Hematopoietic multipotent progenitor cell treated with erythropoietin and hydrocortisone succinate and interleukin-3 and kit ligand, for 17 days (in vitro differentiated cells): ENCODE measurements at regions not wholly inside any gene's neighbourhood (a gene's known extent, or its start where the extent isn't known, plus 50 kb on each side); places are given as distances from the start of the nearest gene placed in this dataset.

Experiments used
- DNase-seq: peaks from one replicate; pipeline ENCODE4 v3.0.0-alpha.2; 2015; ENCODE audit warnings: low spot score

GRCh38 chr6:109226353-109226752 is 131.0 kb downstream of the CEP57L1 start:
- no peak for DNase-seq

GRCh38 chr6:109225946-109226345 is 130.6 kb downstream of the CEP57L1 start:
- no peak for DNase-seq

GRCh38 chr6:109224994-109225393 is 129.7 kb downstream of the CEP57L1 start:
- DNase-seq = no peak

GRCh38 chr6:109224107-109224875 is 129.0 kb downstream of the CEP57L1 start:
- no peak for DNase-seq

- no peak for DNase-seq
Measured at GRCh38 chr6:109222848-109223247, 127.5 kb downstream of the CEP57L1 start.

GRCh38 chr6:109221543-109222195 is 126.4 kb downstream of the CEP57L1 start:
- DNase-seq = no peak
